GM21390 (cell line): ENCODE measurements at regions not wholly inside any gene's neighbourhood (a gene's known extent, or its start where the extent isn't known, plus 50 kb on each side); places are given as distances from the start of the nearest gene placed in this dataset.
"Not testable (repeated sequence)": the region's sequence is repeated elsewhere in the genome, so short reads cannot be mapped to it uniquely, and the experiment has no call there.

Experiments used
- ATAC-seq: cut with Tn5 transposase; IDR thresholded peaks from one replicate; pipeline ENCODE4 v1.9.1; 2021; ENCODE audit not compliant: unreplicated experiment

- peak; percentile 48 for ATAC-seq
These were observed 70.8 kb upstream of the CASZ1 start for GRCh38 chr1:10867138-10867721.

- ATAC-seq: no peak
These were observed 71.6 kb upstream of the CASZ1 start for GRCh38 chr1:10867914-10868598.

- ATAC-seq: no peak
These were observed 72.1 kb upstream of the CASZ1 start for GRCh38 chr1:10868599-10868965.

GRCh38 chr1:10869933-10870332 lies 73.5 kb upstream of the CASZ1 start:
- no peak for ATAC-seq

GRCh38 chr1:10870493-10871096 lies 74.1 kb upstream of the CASZ1 start:
- ATAC-seq: no peak

- ATAC-seq: no peak
These were observed 76.7 kb upstream of the CASZ1 start for GRCh38 chr1:10873189-10873588.

- no peak for ATAC-seq
These were observed 77.9 kb upstream of the CASZ1 start for GRCh38 chr1:10874351-10874750.

GRCh38 chr1:10877894-10878293 lies 81.4 kb upstream of the CASZ1 start:
- no peak for ATAC-seq

- ATAC-seq: no peak
These were observed 82.0 kb upstream of the CASZ1 start for GRCh38 chr1:10878469-10878868.

GRCh38 chr1:10880063-10880462 lies 83.6 kb upstream of the CASZ1 start:
- ATAC-seq: no peak

GRCh38 chr1:10881046-10881445 lies 84.6 kb upstream of the CASZ1 start:
- ATAC-seq: no peak

- no peak for ATAC-seq
These were observed 85.6 kb upstream of the CASZ1 start for GRCh38 chr1:10882069-10882468.

GRCh38 chr1:10887032-10887431 lies 90.6 kb upstream of the CASZ1 start:
- not testable (repeated sequence) for ATAC-seq

- no peak for ATAC-seq
These were observed 91.8 kb upstream of the CASZ1 start for GRCh38 chr1:10888291-10888690.

GRCh38 chr1:10888791-10889649 lies 92.6 kb upstream of the CASZ1 start:
- no peak for ATAC-seq

- ATAC-seq: no peak
These were observed 93.4 kb upstream of the CASZ1 start for GRCh38 chr1:10889650-10890353.

- no peak for ATAC-seq
These were observed 94.1 kb upstream of the CASZ1 start for GRCh38 chr1:10890491-10891071.

GRCh38 chr1:10891091-10891490 lies 94.6 kb upstream of the CASZ1 start:
- no peak for ATAC-seq

- no peak for ATAC-seq
These were observed 96.0 kb upstream of the CASZ1 start for GRCh38 chr1:10892138-10893065.

- ATAC-seq: no peak
These were observed 99.2 kb upstream of the CASZ1 start for GRCh38 chr1:10895621-10896020.
